ENCODE measurements at regions not wholly inside any gene's neighbourhood (a gene's known extent, or its start where the extent isn't known, plus 50 kb on each side); places are given as distances from the start of the nearest gene placed in this dataset.
"Not testable (repeated sequence)": the region's sequence is repeated elsewhere in the genome, so short reads cannot be mapped to it uniquely, and the experiment has no call there.

DNA sequence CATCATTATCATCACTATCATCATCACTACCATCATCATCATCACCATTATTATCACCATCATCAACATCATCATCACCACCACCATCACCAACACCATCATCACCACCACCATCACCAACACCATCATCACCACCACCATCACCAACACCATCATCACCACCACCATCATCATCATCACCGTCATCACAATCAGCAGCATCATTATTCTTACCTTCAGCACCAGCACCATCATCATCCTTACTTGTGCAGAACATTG lies 155.2 kb downstream of the ACTR3B start:
- intact Hi-C loops (cut with micrococcal nuclease; ENCODE audit: unreplicated experiment): not testable (repeated sequence)

DNA sequence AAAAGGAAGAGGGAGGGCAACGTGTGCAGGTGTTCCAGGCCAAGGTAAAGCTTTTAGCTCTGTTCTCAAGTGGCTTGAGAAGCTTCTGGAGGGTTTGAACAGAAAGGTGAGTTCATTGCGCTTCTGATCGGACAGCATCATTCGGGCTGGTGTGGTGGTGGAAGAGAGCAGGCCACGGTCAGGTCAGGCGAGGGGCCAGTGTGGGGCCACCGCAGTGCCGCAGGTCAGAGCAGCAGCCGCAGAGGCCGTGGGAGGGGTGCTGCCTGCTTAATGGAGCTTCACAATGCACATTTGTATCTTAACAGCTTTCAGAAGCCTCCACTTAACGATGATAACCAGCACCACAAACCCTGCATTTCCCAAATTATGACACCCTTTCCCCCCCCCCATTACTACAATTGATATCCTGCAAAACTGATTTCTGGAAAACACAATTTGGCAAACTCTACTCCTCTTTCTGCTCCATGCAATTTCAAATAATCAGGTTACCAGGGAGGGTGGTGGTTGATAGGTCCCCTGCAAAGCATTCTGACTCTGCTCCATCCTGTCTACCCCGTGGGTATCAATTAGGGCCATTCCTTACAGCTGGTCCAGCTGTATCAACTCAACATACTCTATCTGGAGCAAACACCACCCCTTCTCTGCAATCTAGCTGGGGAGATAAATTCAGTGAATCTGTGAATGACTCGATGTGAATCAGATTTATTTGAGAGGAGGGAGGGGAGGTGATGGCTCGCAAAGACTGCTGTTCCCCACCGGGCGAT lies 162.9 kb downstream of the ACTR3B start:
- Histone ChIP-seq H3K9me3 (ENCODE audit: low read length) (no peaks in the 10 kb centered on the region; the same call in 1 of the 2 replicates), H3K27me3 (ENCODE audit: control insufficient read depth in 1 of 2, insufficient read depth in 2 of 2, low read length in 2 of 2) (peaks cover 2 to 15% of the 10 kb centered on the region in 2 experiments; a peak in 2 of 5 replicates), H3K79me2 (ENCODE audit: insufficient read depth, low read length) (no peaks in the 10 kb centered on the region), H4K20me1 (ENCODE audit: insufficient read depth, low read length) (no peaks in the 10 kb centered on the region), H3K27ac (ENCODE audit: extremely low read length, insufficient read depth, low read length) (no peak overlapping the region), H3K4me2 (ENCODE audit: low read depth, low read length) (no peak overlapping the region), H3K9ac (ENCODE audit: insufficient read depth, low read depth, low read length) (no peak overlapping the region), H3K4me1 (ENCODE audit: insufficient read depth, low read length) (peaks cover 11% of the 10 kb centered on the region), H2AFZ (ENCODE audit: low read length) (no peak overlapping the region), H3K4me3 (replicated peaks in 1 of 3; ENCODE audit: insufficient read depth in 1 of 3, low read depth in 2 of 3, low read length in 3 of 3) (no peak overlapping the region), H3K36me3 (replicated peaks in 1 of 2; ENCODE audit: control insufficient read depth in 1 of 2, insufficient read depth in 2 of 2, low read length in 2 of 2) (no peaks in the 10 kb centered on the region)
- CTCF ChIA-PET (ENCODE audit: low intra/inter-chr PET ratio, low total read pairs): no interaction called here
- no TSS peak for BruUV-seq (replicated peaks)
- 37% methylated on average over 16 of the region's 16 CpGs for WGBS (ENCODE audit: low lambda C conversion rate)
- in situ Hi-C loops (cut with HindIII; ENCODE audit: extremely low pct_ligation_motif_present, low pct_unique_long_range_greater_than_20kb): no loop called here
- intact Hi-C loops (cut with micrococcal nuclease; ENCODE audit: unreplicated experiment): no loop called here
- ATAC-seq (no peak), FAIRE-seq (no peak), DNase-seq (ENCODE audit: low spot score) (no peak)
- POLR2A ChIA-PET: interaction anchor here (1.9 kb wide), 1 partner anchor 23 kb away, joined by 6 read pairs; no protein-coding TSS in a partner anchor
- TF ChIP-seq, protein P1, sequence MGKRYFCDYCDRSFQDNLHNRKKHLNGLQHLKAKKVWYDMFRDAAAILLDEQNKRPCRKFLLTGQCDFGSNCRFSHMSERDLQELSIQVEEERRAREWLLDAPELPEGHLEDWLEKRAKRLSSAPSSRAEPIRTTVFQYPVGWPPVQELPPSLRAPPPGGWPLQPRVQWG (CRISPR knock-in tag; IDR thresholded peaks at IDR 0.05; ENCODE audit: borderline replicate concordance, low read depth): no peak
- no peak for TF ChIP-seq MEIS2 (CRISPR knock-in tag; IDR thresholded peaks at IDR 0.05)
- TF ChIP-seq, protein P2, sequence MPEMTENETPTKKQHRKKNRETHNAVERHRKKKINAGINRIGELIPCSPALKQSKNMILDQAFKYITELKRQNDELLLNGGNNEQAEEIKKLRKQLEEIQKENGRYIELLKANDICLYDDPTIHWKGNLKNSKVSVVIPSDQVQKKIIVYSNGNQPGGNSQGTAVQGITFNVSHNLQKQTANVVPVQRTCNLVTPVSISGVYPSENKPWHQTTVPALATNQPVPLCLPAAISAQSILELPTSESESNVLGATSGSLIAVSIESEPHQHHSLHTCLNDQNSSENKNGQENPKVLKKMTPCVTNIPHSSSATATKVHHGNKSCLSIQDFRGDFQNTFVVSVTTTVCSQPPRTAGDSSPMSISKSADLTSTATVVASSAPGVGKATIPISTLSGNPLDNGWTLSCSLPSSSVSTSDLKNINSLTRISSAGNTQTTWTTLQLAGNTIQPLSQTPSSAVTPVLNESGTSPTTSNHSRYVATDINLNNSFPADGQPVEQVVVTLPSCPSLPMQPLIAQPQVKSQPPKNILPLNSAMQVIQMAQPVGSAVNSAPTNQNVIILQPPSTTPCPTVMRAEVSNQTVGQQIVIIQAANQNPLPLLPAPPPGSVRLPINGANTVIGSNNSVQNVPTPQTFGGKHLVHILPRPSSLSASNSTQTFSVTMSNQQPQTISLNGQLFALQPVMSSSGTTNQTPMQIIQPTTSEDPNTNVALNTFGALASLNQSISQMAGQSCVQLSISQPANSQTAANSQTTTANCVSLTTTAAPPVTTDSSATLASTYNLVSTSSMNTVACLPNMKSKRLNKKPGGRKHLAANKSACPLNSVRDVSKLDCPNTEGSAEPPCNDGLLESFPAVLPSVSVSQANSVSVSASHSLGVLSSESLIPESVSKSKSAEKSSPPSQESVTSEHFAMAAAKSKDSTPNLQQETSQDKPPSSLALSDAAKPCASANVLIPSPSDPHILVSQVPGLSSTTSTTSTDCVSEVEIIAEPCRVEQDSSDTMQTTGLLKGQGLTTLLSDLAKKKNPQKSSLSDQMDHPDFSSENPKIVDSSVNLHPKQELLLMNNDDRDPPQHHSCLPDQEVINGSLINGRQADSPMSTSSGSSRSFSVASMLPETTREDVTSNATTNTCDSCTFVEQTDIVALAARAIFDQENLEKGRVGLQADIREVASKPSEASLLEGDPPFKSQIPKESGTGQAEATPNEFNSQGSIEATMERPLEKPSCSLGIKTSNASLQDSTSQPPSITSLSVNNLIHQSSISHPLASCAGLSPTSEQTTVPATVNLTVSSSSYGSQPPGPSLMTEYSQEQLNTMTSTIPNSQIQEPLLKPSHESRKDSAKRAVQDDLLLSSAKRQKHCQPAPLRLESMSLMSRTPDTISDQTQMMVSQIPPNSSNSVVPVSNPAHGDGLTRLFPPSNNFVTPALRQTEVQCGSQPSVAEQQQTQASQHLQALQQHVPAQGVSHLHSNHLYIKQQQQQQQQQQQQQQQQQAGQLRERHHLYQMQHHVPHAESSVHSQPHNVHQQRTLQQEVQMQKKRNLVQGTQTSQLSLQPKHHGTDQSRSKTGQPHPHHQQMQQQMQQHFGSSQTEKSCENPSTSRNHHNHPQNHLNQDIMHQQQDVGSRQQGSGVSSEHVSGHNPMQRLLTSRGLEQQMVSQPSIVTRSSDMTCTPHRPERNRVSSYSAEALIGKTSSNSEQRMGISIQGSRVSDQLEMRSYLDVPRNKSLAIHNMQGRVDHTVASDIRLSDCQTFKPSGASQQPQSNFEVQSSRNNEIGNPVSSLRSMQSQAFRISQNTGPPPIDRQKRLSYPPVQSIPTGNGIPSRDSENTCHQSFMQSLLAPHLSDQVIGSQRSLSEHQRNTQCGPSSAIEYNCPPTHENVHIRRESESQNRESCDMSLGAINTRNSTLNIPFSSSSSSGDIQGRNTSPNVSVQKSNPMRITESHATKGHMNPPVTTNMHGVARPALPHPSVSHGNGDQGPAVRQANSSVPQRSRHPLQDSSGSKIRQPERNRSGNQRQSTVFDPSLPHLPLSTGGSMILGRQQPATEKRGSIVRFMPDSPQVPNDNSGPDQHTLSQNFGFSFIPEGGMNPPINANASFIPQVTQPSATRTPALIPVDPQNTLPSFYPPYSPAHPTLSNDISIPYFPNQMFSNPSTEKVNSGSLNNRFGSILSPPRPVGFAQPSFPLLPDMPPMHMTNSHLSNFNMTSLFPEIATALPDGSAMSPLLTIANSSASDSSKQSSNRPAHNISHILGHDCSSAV (CRISPR knock-in tag; IDR thresholded peaks at IDR 0.05; ENCODE audit: borderline replicate concordance): no peak
- no peak for TF ChIP-seq POLR2AphosphoS2 (IDR thresholded peaks at IDR 0.05; ENCODE audit: low read depth, low read length)
- TF ChIP-seq, protein P3, sequence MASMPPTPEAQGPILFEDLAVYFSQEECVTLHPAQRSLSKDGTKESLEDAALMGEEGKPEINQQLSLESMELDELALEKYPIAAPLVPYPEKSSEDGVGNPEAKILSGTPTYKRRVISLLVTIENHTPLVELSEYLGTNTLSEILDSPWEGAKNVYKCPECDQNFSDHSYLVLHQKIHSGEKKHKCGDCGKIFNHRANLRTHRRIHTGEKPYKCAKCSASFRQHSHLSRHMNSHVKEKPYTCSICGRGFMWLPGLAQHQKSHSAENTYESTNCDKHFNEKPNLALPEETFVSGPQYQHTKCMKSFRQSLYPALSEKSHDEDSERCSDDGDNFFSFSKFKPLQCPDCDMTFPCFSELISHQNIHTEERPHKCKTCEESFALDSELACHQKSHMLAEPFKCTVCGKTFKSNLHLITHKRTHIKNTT (CRISPR knock-in tag; IDR thresholded peaks at IDR 0.05): no peak

More for the DNA sequence above, 155.2 kb downstream of the ACTR3B start:
- H3K4me1 ChIP-seq (ENCODE audit: insufficient read depth, low read length): peaks cover 53% of the 10 kb centered on the region
- in situ Hi-C loops (cut with HindIII; ENCODE audit: extremely low pct_ligation_motif_present, low pct_unique_long_range_greater_than_20kb); H3K79me2 ChIP-seq (ENCODE audit: insufficient read depth, low read length); POLR2A ChIA-PET; FAIRE-seq; H2AFZ ChIP-seq (ENCODE audit: low read length); H4K20me1 ChIP-seq (ENCODE audit: insufficient read depth, low read length); DNase-seq (ENCODE audit: low spot score); H3K4me3 ChIP-seq (replicated peaks in 1 of 3; ENCODE audit: insufficient read depth in 1 of 3, low read depth in 2 of 3, low read length in 3 of 3); ATAC-seq; H3K9ac ChIP-seq (ENCODE audit: insufficient read depth, low read depth, low read length); H3K36me3 ChIP-seq (replicated peaks in 1 of 2; ENCODE audit: control insufficient read depth in 1 of 2, insufficient read depth in 2 of 2, low read length in 2 of 2); BruUV-seq (replicated peaks); CTCF ChIA-PET (ENCODE audit: low intra/inter-chr PET ratio, low total read pairs); H3K4me2 ChIP-seq (ENCODE audit: low read depth, low read length); H3K27ac ChIP-seq (ENCODE audit: extremely low read length, insufficient read depth, low read length); H3K9me3 ChIP-seq (ENCODE audit: low read length); H3K27me3 ChIP-seq (ENCODE audit: control insufficient read depth in 1 of 2, insufficient read depth in 2 of 2, low read length in 2 of 2); TF ChIP-seq FOXA1 (CRISPR knock-in tag; IDR thresholded peaks at IDR 0.05): not testable (repeated sequence)
- TF ChIP-seq FOXA1 (IDR thresholded peaks at IDR 0.05): peak; percentile 3; the same call in 1 of the 2 replicates
- 96% methylated on average over 1 of the region's 1 CpG for WGBS (ENCODE audit: low lambda C conversion rate)
